GM23338 (cell line): ENCODE measurements at regions not wholly inside any gene's neighbourhood (a gene's known extent, or its start where the extent isn't known, plus 50 kb on each side); places are given as distances from the start of the nearest gene placed in this dataset.
A peak's percentile ranks its signal among the peaks of the same experiment; 100 is the strongest.

Experiments
- ATAC-seq: fragments of 200-7000 bp; cut with Tn5 transposase; 3 replicates; pipeline ENCODE4 v1.9.1; 2020
- DNase-seq: peaks from one replicate; pipeline ENCODE4 v3.0.0-alpha.2; 2015; ENCODE audit warnings: low spot score
- H2AFZ ChIP-seq: fragments of 200-600 bp; sonication (generic); 2 replicates; pipeline ENCODE4 v1.8.0; 2016; ENCODE audit warnings: antibody characterized with exemption, mild to moderate bottlenecking, moderate library complexity
- H3F3A ChIP-seq: fragments of 200-600 bp; sonication (generic); replicated peaks from 2 replicates; pipeline ENCODE4 v1.8.0; 2017; ENCODE audit warnings: antibody characterized with exemption, mixed run types, low read depth
- H3K27ac ChIP-seq: fragments of 200-600 bp; sonication (generic); 2 replicates; pipeline ENCODE4 v1.6.1; 2016; ENCODE audit warnings: low read depth
- H3K27me3 ChIP-seq: fragments of 200-600 bp; sonication (generic); 2 replicates; pipeline ENCODE4 v1.8.0; 2016; ENCODE audit warnings: mild to moderate bottlenecking, mixed run types, moderate library complexity; ENCODE audit not compliant: insufficient read depth
- H3K36me3 ChIP-seq: fragments of 200-600 bp; sonication (generic); 2 replicates; pipeline ENCODE4 v1.8.0; 2016; ENCODE audit warnings: mild to moderate bottlenecking; ENCODE audit not compliant: insufficient read depth
- H3K4me1 ChIP-seq: fragments of 200-600 bp; sonication (generic); 2 replicates; pipeline ENCODE4 v1.8.0; 2016; ENCODE audit warnings: mild to moderate bottlenecking, moderate library complexity; ENCODE audit not compliant: insufficient read depth
- H3K4me2 ChIP-seq: fragments of 200-600 bp; sonication (generic); 2 replicates; pipeline ENCODE4 v1.7.1; 2017; ENCODE audit warnings: mixed run types
- H3K4me3 ChIP-seq: fragments of 200-600 bp; sonication (generic); 2 replicates; pipeline ENCODE4 v1.6.1; 2016; ENCODE audit warnings: mixed run types
- H3K79me2 ChIP-seq: fragments of 200-600 bp; sonication (generic); replicated peaks from 2 replicates; pipeline ENCODE4 v1.8.0; 2017; ENCODE audit warnings: mild to moderate bottlenecking; ENCODE audit not compliant: insufficient read depth
- H3K9me2 ChIP-seq: fragments of 200-600 bp; sonication (generic); 2 replicates; pipeline ENCODE4 v1.8.0; 2017; ENCODE audit not compliant: insufficient read depth
- H4K20me1 ChIP-seq: fragments of 200-600 bp; sonication (generic); replicated peaks from 2 replicates; pipeline ENCODE4 v1.8.0; 2017; ENCODE audit warnings: mild to moderate bottlenecking; ENCODE audit not compliant: insufficient read depth
- H3K27ac Mint-ChIP-seq: 2 replicates; pipeline ENCODE4 v1.8.0; 2020; ENCODE audit warnings: inconsistent platforms, mild to moderate bottlenecking, moderate library complexity, mixed read lengths
- H3K27me3 Mint-ChIP-seq: 3 replicates; pipeline ENCODE4 v1.8.0; 2022; ENCODE audit warnings: low read depth, mild to moderate bottlenecking, moderate library complexity, mixed read lengths, inconsistent platforms; ENCODE audit not compliant: insufficient read depth, poor library complexity
- H3K36me3 Mint-ChIP-seq: 3 replicates; pipeline ENCODE4 v1.8.0; 2021; ENCODE audit warnings: low read depth, mild to moderate bottlenecking, inconsistent platforms, moderate library complexity, mixed read lengths
- H3K4me1 Mint-ChIP-seq: 3 replicates; pipeline ENCODE4 v1.8.0; 2020; ENCODE audit warnings: mild to moderate bottlenecking, inconsistent platforms, mixed read lengths
- H3K4me3 Mint-ChIP-seq: 3 replicates; pipeline ENCODE4 v1.8.0; 2021; ENCODE audit warnings: moderate library complexity, mild to moderate bottlenecking, inconsistent platforms, mixed read lengths
- H3K9me3 Mint-ChIP-seq: 3 replicates; pipeline ENCODE4 v1.8.0; 2020; ENCODE audit warnings: moderate library complexity, mild to moderate bottlenecking, inconsistent platforms, mixed read lengths
- CTCF ChIP-seq, 2 experiments: fragments of 200-600 bp in 1 of 2; sonication (generic) in 1 of 2; conservative IDR thresholded peaks; 2 replicates each; pipeline versions ENCODE4 v1.5.1 to v1.6.1; 2016 to 2017; ENCODE audit warnings: antibody characterized with exemption in 2 of 2, low read depth in 2 of 2, mild to moderate bottlenecking in 2 of 2, moderate library complexity in 1 of 2
- JUNB ChIP-seq: IDR thresholded peaks from one replicate; pipeline ENCODE4 v1.6.1; 2016; ENCODE audit warnings: antibody characterized with exemption; ENCODE audit not compliant: unreplicated experiment
- NANOG ChIP-seq: IDR thresholded peaks from 2 replicates; pipeline ENCODE4 v1.6.1; 2016; ENCODE audit warnings: antibody characterized with exemption, borderline replicate concordance
- POLR2AphosphoS5 ChIP-seq: IDR thresholded peaks from 2 replicates; pipeline ENCODE4 v1.6.1; 2016; ENCODE audit warnings: antibody characterized with exemption, low read depth
- TF ChIP-seq, protein P1 (sequence below): IDR thresholded peaks from one replicate; pipeline ENCODE4 v1.6.1; 2018; ENCODE audit warnings: antibody characterized with exemption; ENCODE audit not compliant: unreplicated experiment
- TF ChIP-seq, protein P2 (sequence below): IDR thresholded peaks from 2 replicates; pipeline ENCODE4 v1.6.1; 2016; ENCODE audit warnings: antibody characterized with exemption

GRCh38 chr19:27793128-27793643 lies 1419.8 kb downstream of the UQCRFS1 start:
- Histone ChIP-seq H3K27ac (peak overlapping the region; percentile 46; the same call in 1 of the 2 replicates), H4K20me1 (no peaks in the 10 kb centered on the region; the same call in 1 of the 2 replicates), H3K36me3 (peaks cover 8% of the 10 kb centered on the region; the same call in 1 of the 2 replicates), H3K9me2 (no peaks in the 10 kb centered on the region), H3K4me2 (peak overlapping the region; percentile 80), H3F3A (no peaks in the 10 kb centered on the region), H3K4me3 (peak overlapping the region; percentile 72), H2AFZ (peak overlapping the region; percentile 90; the same call in 1 of the 2 replicates), H3K27me3 (no peaks in the 10 kb centered on the region), H3K4me1 (peaks cover 5% of the 10 kb centered on the region; the same call in 1 of the 2 replicates), H3K79me2 (peaks cover 75% of the 10 kb centered on the region)
- Mint-ChIP-seq H3K9me3 (peaks cover 2% of the 10 kb centered on the region; the same call in 1 of the 3 replicates), H3K4me3 (peak overlapping the region; percentile 92), H3K27me3 (peaks cover 14% of the 10 kb centered on the region), H3K36me3 (peaks cover 21% of the 10 kb centered on the region), H3K4me1 (peaks cover 6% of the 10 kb centered on the region), H3K27ac (peak overlapping the region; percentile 97)
- peak; percentile 95 for DNase-seq
- ATAC-seq = peak; percentile 85
- TF ChIP-seq POLR2AphosphoS5 (peak; percentile 27; the same call in 1 of the 2 replicates), JUNB (no peak), CTCF (conservative IDR thresholded peaks at IDR 0.05; ENCODE audit: low read depth in 2 of 2) (no peak)
- TF ChIP-seq, protein P1, sequence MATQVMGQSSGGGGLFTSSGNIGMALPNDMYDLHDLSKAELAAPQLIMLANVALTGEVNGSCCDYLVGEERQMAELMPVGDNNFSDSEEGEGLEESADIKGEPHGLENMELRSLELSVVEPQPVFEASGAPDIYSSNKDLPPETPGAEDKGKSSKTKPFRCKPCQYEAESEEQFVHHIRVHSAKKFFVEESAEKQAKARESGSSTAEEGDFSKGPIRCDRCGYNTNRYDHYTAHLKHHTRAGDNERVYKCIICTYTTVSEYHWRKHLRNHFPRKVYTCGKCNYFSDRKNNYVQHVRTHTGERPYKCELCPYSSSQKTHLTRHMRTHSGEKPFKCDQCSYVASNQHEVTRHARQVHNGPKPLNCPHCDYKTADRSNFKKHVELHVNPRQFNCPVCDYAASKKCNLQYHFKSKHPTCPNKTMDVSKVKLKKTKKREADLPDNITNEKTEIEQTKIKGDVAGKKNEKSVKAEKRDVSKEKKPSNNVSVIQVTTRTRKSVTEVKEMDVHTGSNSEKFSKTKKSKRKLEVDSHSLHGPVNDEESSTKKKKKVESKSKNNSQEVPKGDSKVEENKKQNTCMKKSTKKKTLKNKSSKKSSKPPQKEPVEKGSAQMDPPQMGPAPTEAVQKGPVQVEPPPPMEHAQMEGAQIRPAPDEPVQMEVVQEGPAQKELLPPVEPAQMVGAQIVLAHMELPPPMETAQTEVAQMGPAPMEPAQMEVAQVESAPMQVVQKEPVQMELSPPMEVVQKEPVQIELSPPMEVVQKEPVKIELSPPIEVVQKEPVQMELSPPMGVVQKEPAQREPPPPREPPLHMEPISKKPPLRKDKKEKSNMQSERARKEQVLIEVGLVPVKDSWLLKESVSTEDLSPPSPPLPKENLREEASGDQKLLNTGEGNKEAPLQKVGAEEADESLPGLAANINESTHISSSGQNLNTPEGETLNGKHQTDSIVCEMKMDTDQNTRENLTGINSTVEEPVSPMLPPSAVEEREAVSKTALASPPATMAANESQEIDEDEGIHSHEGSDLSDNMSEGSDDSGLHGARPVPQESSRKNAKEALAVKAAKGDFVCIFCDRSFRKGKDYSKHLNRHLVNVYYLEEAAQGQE = no peak
- TF ChIP-seq, protein P2, sequence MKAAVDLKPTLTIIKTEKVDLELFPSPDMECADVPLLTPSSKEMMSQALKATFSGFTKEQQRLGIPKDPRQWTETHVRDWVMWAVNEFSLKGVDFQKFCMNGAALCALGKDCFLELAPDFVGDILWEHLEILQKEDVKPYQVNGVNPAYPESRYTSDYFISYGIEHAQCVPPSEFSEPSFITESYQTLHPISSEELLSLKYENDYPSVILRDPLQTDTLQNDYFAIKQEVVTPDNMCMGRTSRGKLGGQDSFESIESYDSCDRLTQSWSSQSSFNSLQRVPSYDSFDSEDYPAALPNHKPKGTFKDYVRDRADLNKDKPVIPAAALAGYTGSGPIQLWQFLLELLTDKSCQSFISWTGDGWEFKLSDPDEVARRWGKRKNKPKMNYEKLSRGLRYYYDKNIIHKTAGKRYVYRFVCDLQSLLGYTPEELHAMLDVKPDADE = no peak

DNA sequence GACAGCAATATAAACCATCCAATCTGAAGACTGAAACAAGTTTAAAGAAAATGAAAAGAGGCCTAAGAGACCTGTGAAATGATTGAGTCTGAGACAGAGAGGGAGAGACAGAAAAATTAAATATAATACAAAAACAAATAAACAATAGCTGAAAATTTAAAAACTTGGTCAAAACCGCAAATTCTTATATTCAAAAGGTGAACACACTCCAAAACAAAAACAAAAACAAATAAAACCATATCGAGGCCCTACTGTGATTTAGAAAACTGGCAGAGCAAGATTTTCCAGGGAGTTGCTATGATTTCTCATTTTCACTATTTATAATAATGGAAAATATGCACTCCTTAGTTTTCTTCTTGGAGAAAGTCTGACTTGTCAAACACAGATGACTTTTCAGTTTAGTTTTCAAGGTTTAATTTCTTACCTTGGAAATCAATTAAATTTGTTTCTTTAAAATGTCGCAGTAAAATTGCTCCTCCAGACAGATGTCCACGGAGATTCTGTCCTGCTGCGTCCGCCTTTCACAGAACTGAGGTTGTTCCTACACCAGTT lies 1420.3 kb downstream of the UQCRFS1 start:
- Mint-ChIP-seq H3K4me3 (peak overlapping the region; percentile 92), H3K27ac (peak overlapping the region; percentile 97), H3K27me3 (peaks cover 14% of the 10 kb centered on the region), H3K9me3 (peaks cover 2% of the 10 kb centered on the region; the same call in 1 of the 3 replicates), H3K4me1 (peaks cover 6% of the 10 kb centered on the region), H3K36me3 (peaks cover 16% of the 10 kb centered on the region)
- Histone ChIP-seq H3K4me3 (peak overlapping the region; percentile 72), H3K4me2 (peak overlapping the region; percentile 80), H3K79me2 (peaks cover 80% of the 10 kb centered on the region), H3K36me3 (peaks cover 8% of the 10 kb centered on the region; the same call in 1 of the 2 replicates), H3F3A (no peaks in the 10 kb centered on the region), H3K27me3 (no peaks in the 10 kb centered on the region), H3K4me1 (peaks cover 5% of the 10 kb centered on the region; the same call in 1 of the 2 replicates), H3K9me2 (no peaks in the 10 kb centered on the region), H3K27ac (peak overlapping the region; percentile 41; the same call in 1 of the 2 replicates), H4K20me1 (no peaks in the 10 kb centered on the region; the same call in 1 of the 2 replicates), H2AFZ (no peak overlapping the region)
- TF ChIP-seq POLR2AphosphoS5 = no peak
- no peak for TF ChIP-seq NANOG
- ATAC-seq = no peak
- DNase-seq = no peak
